Renal pelvis (tissue), 1 donor: ENCODE measurements at regions not wholly inside any gene's neighbourhood (a gene's known extent, or its start where the extent isn't known, plus 50 kb on each side); places are given as distances from the start of the nearest gene placed in this dataset.
"Not testable (repeated sequence)": the region's sequence is repeated elsewhere in the genome, so short reads cannot be mapped to it uniquely, and the experiment has no call there.

Source experiments
- DNase-seq: peaks from one replicate; pipeline ENCODE4 v3.0.0-alpha.2; 2013

DNA sequence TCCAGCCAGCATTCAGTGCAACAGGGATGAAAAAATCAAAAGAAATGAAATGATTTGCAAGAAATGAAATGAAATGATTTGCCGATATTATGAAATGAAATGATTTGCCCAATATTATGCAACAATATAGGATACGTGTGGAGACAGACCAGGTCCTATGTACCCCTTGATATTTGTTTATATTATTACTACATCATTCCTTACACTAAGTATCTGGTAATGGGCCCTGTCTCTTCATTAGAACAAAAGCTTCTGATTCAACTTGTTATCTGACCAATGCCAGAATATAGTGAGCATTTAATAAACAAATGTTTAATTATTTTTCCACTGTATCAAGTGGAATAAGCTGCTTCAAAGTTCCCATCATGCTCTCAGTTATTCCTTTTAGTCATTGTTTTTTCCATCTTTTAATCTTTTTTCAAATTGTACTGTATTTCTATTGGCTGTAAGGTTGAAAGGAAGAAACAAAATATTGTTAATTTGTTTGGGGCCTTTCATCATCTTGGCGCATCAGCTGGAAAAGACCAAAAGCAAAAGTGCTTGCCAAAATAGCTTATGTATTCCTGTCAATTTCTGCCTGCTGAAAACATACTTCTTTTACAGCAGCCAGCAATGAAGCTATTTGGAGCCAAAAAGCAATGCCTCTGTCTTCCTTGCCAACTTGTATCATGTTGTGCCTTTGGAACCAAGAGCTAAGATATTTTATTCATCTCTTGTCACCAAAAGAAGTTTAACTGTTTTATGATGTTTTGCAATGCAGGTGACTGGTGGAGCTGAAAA is 2314.9 kb downstream of the LRRC4C start:
- DNase-seq, result no peak

DNA sequence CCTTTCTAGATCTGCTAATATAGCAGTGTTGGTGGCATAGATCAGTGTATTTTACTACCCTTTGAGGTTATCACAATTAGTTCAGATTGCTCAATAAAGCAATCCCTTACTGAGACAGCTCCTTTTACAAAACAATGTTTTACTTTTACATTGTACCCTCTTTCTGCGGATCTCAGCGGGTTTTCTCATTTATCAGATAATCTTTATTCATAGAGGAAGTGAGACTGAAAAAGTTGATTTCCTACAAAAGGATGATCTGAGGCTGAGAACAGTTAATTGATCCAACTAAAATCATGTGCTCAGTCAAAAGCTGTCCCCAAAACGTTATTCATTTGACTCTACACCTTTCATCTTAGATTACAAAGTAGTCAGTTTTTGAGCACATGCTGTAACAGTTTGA is 2319.9 kb downstream of the LRRC4C start:
- DNase-seq, result no peak

DNA sequence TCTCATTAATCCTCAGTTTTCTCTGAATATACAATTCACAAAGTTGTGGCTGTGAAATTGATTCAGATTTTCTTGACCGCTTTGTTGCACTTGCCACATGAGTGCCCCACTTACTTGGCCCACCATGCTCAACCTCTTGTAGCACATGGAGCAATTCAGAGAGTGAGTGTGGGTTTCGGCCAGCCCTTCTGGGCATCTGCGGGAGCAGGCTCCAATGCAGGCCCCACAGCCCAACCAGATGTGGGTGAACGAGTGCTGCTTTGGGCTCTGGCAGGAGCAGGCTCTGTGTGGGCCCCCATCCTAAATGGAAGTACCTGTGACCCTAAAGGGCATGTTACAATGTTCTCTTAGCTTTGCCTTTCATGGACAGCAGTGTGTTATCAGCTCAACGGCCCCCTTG is 2338.6 kb downstream of the LRRC4C start:
- DNase-seq, result no peak

DNA sequence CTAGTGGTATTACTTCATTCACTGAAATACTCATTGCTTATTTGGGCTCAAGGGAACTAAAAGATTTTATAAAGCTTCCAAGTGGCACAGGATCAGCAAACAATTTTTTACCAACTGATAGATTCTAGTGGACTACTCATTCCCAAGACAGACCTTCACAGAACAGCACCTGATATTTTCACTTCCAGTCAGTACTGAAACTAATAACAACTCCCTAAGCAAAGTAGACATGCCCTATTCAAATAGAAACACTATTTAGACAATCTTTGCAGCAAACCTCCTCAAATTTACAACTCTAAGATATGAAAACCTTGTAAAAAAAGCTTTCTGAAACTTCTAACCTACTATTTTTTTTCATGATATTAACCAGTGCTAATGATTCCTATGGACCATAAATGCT is 2345.8 kb downstream of the LRRC4C start:
- DNase-seq, result no peak

GRCh38 chr11:39102236-39102635 is 2357.2 kb downstream of the LRRC4C start:
- DNase-seq, result no peak

DNA sequence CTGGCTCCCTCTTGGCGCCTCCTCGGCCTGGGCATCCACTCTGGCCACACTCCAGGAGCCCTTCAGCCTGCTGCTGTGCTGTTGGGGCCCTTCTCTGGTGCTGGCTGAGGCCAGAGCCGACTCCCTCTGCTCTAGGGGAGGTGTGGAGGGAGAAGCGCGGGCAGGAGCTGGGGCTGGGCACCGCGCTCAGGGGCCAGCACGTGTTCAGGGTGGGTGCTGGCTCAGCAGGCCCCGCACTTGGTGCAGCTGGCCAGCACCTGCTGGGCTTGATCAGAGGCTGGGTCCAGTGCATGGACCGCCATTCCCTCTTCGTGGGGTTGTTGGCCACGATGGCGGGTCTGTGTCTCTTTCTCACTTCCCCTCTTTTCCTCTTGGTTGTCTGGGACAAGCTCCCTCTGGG is 2381.0 kb downstream of the LRRC4C start:
- no peak for DNase-seq

DNA sequence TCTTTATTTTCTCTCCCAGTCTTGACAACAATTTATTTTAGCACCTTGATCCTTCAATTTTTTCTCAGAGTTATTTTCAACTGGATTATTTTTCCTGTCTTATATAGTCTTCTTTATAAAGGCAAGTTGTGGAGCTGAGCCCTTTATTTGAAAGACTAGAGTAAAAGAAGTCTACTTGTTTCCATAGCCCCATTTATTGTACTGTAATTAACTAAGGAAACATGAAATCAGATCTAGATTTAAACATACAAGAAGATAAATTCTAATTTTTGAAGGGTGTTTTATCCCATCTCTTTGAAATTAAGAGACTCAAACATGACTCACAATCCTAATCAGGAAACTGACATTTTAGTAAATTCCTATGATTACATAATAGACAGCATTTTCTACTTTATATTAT is 2421.8 kb downstream of the LRRC4C start:
- no peak for DNase-seq

DNA sequence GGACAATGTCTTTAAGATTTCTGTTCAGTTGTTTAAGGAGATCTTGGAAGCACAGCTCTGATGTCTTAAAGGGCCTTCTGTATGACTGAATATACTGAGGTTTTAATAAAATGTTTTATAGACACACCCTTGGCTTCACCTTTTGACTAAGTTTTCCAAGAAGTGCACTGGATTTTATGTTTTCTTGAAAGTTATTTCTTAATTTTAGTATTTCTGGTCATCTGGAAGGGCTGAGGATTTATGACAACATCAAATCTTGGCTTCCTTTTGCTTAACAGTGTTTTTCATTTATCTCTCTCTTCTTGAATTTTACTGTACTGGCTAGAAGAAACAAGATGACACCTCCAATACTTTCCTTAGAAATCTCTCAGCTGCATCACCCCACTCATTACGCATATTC is 2423.4 kb downstream of the LRRC4C start:
- DNase-seq, result no peak

GRCh38 chr11:39021539-39021938 is 2423.5 kb upstream of the RAG2 start:
- DNase-seq, result no peak

GRCh38 chr11:39011797-39012196 is 2413.8 kb upstream of the RAG2 start:
- DNase-seq, result no peak

DNA sequence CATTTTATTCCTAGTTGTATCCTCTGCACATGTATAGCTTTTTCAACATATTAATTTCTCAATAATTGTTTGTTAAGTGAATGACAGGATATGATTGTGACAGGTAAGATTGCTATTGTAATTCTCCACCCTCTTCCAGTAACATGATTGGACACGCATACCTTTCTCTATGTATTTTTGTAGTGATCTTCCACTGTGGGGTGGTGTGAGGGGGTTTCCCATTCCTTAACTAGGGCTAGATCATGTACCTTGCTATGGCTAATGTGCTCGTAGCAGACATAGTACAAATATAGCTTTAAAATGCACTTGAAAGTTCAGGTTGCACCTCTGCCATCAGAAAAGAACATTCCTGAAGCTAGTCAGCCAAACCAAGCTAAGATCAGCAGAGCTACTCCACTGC is 2392.8 kb upstream of the RAG2 start:
- DNase-seq, result no peak

DNA sequence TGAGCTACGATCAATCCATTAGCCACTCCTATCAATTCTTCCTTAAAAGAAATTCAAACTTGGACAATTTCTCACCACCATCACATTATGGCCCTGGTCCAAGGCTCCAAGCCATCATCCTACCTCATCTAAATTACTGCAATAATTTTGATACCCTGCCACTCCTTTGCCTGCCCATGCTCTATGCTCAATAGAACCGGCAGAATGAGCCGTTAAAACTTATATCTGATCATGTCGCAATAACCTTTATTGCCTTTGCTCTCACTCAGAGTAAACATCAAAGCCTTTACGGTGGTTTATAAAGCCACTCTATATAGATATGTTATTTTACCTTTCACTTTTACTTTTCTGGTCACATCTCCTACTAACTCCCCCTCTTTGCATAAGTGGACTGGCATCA is 2392.1 kb upstream of the RAG2 start:
- DNase-seq, result no peak

DNA sequence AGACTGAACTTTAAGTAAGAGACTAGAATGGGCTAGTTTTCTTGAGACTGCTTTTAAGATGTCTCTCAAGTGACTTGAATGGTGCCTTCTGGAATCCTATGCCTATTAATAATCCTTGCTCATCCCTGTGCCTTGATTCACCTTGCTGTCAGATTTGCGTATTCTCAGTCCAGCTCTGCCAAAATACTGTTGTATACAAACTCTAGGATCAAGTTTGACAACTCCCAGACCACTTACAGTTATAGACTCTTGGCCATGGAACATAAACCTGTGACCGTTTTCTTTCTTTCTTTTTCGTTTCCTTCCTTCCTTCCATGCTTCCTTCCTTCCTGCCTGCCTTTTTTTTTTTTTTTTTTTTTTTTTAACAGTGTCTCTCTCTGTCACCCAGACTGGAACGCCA is 2390.9 kb upstream of the RAG2 start:
- no peak for DNase-seq

GRCh38 chr11:38972220-38972619 is 2374.2 kb upstream of the RAG2 start:
- DNase-seq, result no peak

GRCh38 chr11:38971141-38971540 is 2373.1 kb upstream of the RAG2 start:
- DNase-seq, result no peak

DNA sequence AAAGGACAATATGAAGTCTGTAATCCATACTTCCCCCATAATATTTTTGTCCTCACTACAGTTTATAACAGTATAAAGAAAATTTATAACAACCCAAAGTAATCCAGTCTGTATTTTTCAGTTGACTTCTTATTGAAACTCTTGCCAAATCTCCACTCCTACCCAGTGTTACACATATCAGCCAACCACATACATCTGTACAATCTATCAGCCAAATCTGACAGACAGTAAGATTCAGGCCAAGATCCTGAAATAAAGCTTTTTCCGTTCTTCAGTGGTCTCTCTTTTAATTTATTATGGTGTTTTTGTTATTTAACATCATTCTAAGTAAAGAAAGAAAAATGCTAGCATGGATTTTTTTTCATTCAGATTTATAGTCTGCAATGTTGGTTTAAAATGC is 2370.9 kb upstream of the RAG2 start:
- DNase-seq, result peak; percentile 27

DNA sequence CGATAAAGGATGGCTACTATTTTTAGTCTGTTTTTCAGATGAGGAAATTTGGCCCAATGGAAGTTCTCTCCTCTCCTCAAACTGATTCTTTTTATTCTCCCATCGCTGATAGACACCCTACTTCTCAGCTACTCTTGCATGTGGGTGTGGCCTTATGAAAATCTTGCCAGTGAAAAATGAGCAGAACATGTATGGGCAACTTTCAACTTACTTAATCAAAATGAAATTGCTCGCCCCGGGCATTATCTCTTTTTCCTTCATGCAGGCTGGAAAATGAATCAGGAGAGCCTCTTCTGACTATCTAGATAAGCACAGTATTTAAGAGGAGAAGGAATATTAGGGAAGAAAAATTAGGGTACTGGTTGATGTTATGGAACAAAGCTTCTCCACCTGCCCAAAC is 2354.7 kb upstream of the RAG2 start:
- DNase-seq, result no peak

- DNase-seq, result no peak
Measured at GRCh38 chr11:38950867-38951266, 2352.8 kb upstream of the RAG2 start.

DNA sequence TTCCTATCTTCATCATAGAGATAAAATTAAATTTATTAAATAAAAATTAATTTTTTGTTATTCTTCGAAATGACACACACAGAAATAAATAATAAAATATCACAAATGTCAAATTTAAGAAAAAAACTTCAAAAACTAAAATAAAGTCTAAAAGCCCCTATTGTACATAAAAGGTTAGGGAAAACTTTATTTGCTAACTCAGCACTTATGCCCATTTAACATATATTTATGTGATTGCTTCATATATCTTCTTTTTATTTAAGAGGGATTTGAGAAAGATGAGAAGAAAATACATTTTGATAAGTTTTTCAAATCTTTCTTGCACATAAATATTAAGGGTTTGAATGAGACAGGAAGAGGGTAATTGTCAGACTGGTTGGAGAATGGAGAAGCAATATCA is 2350.4 kb upstream of the RAG2 start:
- no peak for DNase-seq

DNA sequence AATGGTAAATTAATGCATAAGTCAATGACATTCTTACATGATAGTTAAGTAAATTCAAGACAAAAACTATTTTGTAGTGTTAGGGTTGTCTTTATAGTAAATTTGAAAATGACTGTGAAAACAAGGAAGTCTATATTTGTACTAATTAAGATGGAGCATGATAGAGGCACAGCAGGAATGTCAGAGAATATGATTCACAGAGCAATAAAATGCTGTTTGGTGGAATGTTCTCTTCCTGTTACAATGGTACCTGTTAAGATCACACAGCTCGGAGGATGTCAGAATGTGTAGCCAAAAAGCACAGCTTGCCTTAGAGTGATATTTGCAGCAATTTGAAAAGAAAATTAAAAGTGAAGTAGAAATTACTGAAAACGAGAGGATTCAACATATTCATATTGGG is 2339.7 kb upstream of the RAG2 start:
- DNase-seq, result no peak

DNA sequence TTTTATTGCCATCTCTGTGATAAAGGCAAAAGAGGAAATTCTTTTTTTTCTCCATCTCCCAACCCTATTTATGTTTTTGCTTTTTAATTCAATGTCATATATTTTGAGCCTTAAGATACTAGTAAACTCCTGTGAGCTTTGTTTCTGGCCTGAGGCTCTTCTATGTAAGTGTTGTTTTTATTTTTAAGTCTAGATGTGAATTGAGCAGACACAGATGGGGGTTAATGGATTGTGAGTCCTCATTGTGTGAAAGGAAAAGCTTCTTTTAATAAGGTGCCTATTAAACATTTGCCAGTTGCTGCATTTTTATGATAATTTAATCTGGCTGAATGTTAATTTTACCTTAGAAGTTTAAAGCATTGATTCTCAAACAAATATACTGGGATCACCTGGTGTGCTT is 2337.9 kb upstream of the RAG2 start:
- no peak for DNase-seq

DNA sequence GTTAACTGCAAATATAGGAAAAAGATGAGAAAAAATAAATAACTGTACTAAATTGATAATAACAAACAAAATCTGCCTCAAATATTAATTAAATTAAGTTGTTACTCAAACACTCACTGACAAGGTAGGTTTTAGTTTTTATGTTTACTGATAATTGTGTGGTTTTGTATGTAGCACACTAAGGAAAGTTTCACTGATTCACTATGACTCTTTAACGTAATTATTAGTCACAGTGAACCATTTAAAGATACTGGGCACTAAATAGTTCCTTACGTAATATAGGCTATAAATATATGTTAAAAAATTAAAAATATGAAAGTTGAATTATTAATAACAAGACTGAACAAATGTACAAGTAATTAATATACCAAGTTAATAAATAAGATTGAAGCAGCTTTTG is 2330.0 kb upstream of the RAG2 start:
- DNase-seq, result no peak

DNA sequence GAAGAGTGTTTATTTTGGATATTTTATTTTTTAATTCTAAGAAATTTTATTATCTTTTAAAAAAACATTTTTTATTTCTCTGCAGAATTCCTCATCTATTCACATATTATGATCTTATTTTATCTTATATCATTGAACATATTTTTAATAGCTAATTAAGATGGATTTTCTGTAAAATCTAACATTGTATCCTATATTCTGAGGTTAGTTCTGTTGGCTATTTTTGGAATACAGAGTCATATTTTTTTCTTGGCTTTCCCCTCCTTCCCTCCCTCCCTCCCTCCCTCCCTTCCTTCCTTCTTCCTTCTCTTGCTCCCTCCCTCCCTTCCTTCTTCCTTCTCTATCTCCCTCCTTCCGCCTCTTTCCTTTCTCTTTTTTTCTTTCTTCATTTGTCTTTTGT is 2326.6 kb upstream of the RAG2 start:
- DNase-seq, result no peak

- peak; percentile 24 for DNase-seq
Measured at GRCh38 chr11:38900211-38900610, 2302.2 kb upstream of the RAG2 start.

GRCh38 chr11:38894201-38894600 is 2296.2 kb upstream of the RAG2 start:
- DNase-seq, result not testable (repeated sequence)
